A673 (cell line): ENCODE measurements at regions not wholly inside any gene's neighbourhood (a gene's known extent, or its start where the extent isn't known, plus 50 kb on each side); places are given as distances from the start of the nearest gene placed in this dataset.

ENCODE experiments used
- BruUV-seq: library from RNA; stranded (reverse); fragments of 400-500 nt; replicated peaks from 2 replicates; lab custom pipeline; 2021; lab: Mats Ljungman, UMichigan
- CTCF ChIA-PET: fragments of 300-600 bp; sonication (Branson Sonifier 250); formaldehyde crosslinking; loops from one replicate; lab custom pipeline; 2022; ENCODE audit warnings: antibody characterized with exemption; lab: Charles Lee
- POLR2A ChIA-PET: fragments of 300-600 bp; sonication (Branson Sonifier 250); formaldehyde crosslinking; loops from one replicate; lab custom pipeline; 2022; ENCODE audit warnings: antibody characterized with exemption; ENCODE audit not compliant: low non-redundant PET; lab: Charles Lee
- DNase-seq: peaks from one replicate; pipeline ENCODE4 v3.0.0-alpha.2; 2015; ENCODE audit warnings: low spot score
- H3K27ac ChIP-seq: fragments of 200-600 bp; sonication (generic); 2 replicates; pipeline ENCODE4 v1.5.1; 2016; ENCODE audit warnings: mixed run types, low read depth, mild to moderate bottlenecking, mixed read lengths, antibody characterized with exemption, low read length; ENCODE audit not compliant: poor library complexity, severe bottlenecking
- H3K27me3 ChIP-seq: fragments of 200-600 bp; sonication (generic); replicated peaks from 2 replicates; pipeline ENCODE4 v1.6.1; 2017; ENCODE audit warnings: mixed run types, low read depth, mild to moderate bottlenecking, mixed read lengths, antibody characterized with exemption, low read length; ENCODE audit not compliant: insufficient read depth, poor library complexity
- H3K36me3 ChIP-seq: fragments of 200-600 bp; sonication (generic); 2 replicates; pipeline ENCODE4 v1.6.1; 2016; ENCODE audit warnings: mixed run types, mild to moderate bottlenecking, mixed read lengths, antibody characterized with exemption, low read length; ENCODE audit not compliant: insufficient read depth, poor library complexity, severe bottlenecking
- H3K4me1 ChIP-seq: fragments of 200-600 bp; sonication (generic); 2 replicates; pipeline ENCODE4 v1.6.1; 2017; ENCODE audit warnings: mixed run types, mild to moderate bottlenecking, mixed read lengths, antibody characterized with exemption, low read length; ENCODE audit not compliant: insufficient read depth, poor library complexity, severe bottlenecking
- H3K4me3 ChIP-seq: fragments of 200-600 bp; sonication (generic); 2 replicates; pipeline ENCODE4 v1.5.1; 2016; ENCODE audit warnings: low read depth, mixed run types, mild to moderate bottlenecking, mixed read lengths, low read length; ENCODE audit not compliant: poor library complexity, severe bottlenecking
- H3K9me3 ChIP-seq: fragments of 200-600 bp; sonication (generic); 2 replicates; pipeline ENCODE4 v1.6.1; 2016; ENCODE audit warnings: mixed run types, low read depth, mild to moderate bottlenecking, mixed read lengths, antibody characterized with exemption, low read length; ENCODE audit not compliant: poor library complexity, severe bottlenecking
- EZH2 ChIP-seq: fragments of 200-600 bp; sonication (generic); IDR thresholded peaks from 2 replicates; pipeline ENCODE4 v1.6.1; 2017; ENCODE audit warnings: borderline replicate concordance, low read depth, mild to moderate bottlenecking, mixed read lengths, antibody characterized with exemption, low read length; ENCODE audit not compliant: poor library complexity, severe bottlenecking
- intact Hi-C: fragments of 100-400 bp; cut with micrococcal nuclease; formaldehyde crosslinking; loops from one replicate; pipeline ENCODE4 v1.10.0; 2022; ENCODE audit not compliant: unreplicated experiment
- TF ChIP-seq, protein P1 (sequence below): fragments of 300-800, 200-600 bp; sonication (generic); conservative IDR thresholded peaks from 2 replicates; pipeline ENCODE4 v1.5.1; 2017; ENCODE audit warnings: low read depth, mild to moderate bottlenecking, antibody characterized with exemption, low read length, moderate library complexity, mixed read lengths

DNA sequence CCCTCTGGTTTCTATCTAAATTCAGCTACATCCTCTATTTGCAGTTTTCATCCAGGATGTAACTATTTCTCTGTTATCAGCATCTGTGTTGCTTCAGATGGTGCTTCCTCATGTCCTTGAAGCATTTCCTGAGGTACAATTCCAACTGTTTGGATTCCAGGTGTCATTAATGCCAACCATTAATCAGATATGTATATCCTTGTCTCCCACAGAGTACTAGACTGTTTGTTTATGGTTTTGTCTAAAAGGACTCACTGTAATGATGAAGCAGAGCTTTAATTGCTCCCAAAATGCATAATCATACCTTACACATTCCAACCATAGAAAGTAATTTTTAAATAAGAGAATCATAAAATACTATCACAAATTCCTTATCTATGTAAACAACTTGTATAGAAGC lies 288.5 kb upstream of the MME start:
- no peaks in the 10 kb centered on the region for H3K36me3 ChIP-seq
- CTCF ChIA-PET = no interaction called here
- intact Hi-C loops = no loop called here
- H3K27ac ChIP-seq = no peak overlapping the region
- no peak overlapping the region for H3K4me3 ChIP-seq
- peaks cover 3% of the 10 kb centered on the region for H3K4me1 ChIP-seq
- TF ChIP-seq, protein P1, sequence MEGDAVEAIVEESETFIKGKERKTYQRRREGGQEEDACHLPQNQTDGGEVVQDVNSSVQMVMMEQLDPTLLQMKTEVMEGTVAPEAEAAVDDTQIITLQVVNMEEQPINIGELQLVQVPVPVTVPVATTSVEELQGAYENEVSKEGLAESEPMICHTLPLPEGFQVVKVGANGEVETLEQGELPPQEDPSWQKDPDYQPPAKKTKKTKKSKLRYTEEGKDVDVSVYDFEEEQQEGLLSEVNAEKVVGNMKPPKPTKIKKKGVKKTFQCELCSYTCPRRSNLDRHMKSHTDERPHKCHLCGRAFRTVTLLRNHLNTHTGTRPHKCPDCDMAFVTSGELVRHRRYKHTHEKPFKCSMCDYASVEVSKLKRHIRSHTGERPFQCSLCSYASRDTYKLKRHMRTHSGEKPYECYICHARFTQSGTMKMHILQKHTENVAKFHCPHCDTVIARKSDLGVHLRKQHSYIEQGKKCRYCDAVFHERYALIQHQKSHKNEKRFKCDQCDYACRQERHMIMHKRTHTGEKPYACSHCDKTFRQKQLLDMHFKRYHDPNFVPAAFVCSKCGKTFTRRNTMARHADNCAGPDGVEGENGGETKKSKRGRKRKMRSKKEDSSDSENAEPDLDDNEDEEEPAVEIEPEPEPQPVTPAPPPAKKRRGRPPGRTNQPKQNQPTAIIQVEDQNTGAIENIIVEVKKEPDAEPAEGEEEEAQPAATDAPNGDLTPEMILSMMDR = no peak
- no peak for TF ChIP-seq EZH2
- no peaks in the 10 kb centered on the region for H3K9me3 ChIP-seq
- no TSS peak for BruUV-seq
- POLR2A ChIA-PET = no interaction called here
- no peak for DNase-seq
- no peaks in the 10 kb centered on the region for H3K27me3 ChIP-seq

- no peaks in the 10 kb centered on the region for H3K27me3 ChIP-seq
- no peaks in the 10 kb centered on the region for H3K9me3 ChIP-seq
- no peak overlapping the region for H3K4me3 ChIP-seq
- H3K36me3 ChIP-seq = no peaks in the 10 kb centered on the region
- intact Hi-C loops = no loop called here
- no TSS peak for BruUV-seq
- DNase-seq = peak; percentile 3
- peaks cover 10% of the 10 kb centered on the region for H3K4me1 ChIP-seq
- no peak overlapping the region for H3K27ac ChIP-seq
- ChIA-PET POLR2A (no interaction called here), CTCF (no interaction called here)
- TF ChIP-seq, protein P1 = no peak
- TF ChIP-seq EZH2 = no peak
Observed at GRCh38 chr3:154786724-154787123, 293.4 kb upstream of the MME start.

- ChIA-PET CTCF (no interaction called here), POLR2A (no interaction called here)
- Histone ChIP-seq H3K9me3 (no peaks in the 10 kb centered on the region), H3K27ac (no peak overlapping the region), H3K4me1 (peaks cover 10% of the 10 kb centered on the region), H3K27me3 (no peaks in the 10 kb centered on the region), H3K4me3 (no peak overlapping the region), H3K36me3 (no peaks in the 10 kb centered on the region)
- no TSS peak for BruUV-seq
- intact Hi-C loops = no loop called here
- no peak for DNase-seq
- TF ChIP-seq, protein P1 = no peak
- no peak for TF ChIP-seq EZH2
Observed at GRCh38 chr3:154783521-154783931, 296.6 kb upstream of the MME start.
